Smooth muscle cell (in vitro differentiated cells): ENCODE measurements at regions not wholly inside any gene's neighbourhood (a gene's known extent, or its start where the extent isn't known, plus 50 kb on each side); places are given as distances from the start of the nearest gene placed in this dataset.

Experiments used
- DNase-seq: peaks from one replicate; lab custom pipeline; 2025; ENCODE audit not compliant: unreplicated experiment; lab: John Stamatoyannopoulos, UW
- H2AFZ ChIP-seq: fragments of 200-600 bp; sonication (generic); 2 replicates; pipeline ENCODE4 v1.6.0; 2016; ENCODE audit warnings: antibody characterized with exemption, low read depth, mild to moderate bottlenecking
- H3F3A ChIP-seq: fragments of 200-600 bp; sonication (generic); 2 replicates; pipeline ENCODE4 v1.6.0; 2017; ENCODE audit warnings: antibody characterized with exemption, low read depth
- H3K27ac ChIP-seq: fragments of 200-600 bp; sonication (generic); 2 replicates; pipeline ENCODE4 v1.5.1; 2016; ENCODE audit warnings: low read depth, mild to moderate bottlenecking
- H3K27me3 ChIP-seq: fragments of 200-600 bp; sonication (generic); 2 replicates; pipeline ENCODE4 v1.6.1; 2016; ENCODE audit warnings: low read depth, mild to moderate bottlenecking
- H3K36me3 ChIP-seq: fragments of 200-600 bp; sonication (generic); 2 replicates; pipeline ENCODE4 v1.5.1; 2016; ENCODE audit warnings: low read depth
- H3K4me1 ChIP-seq: fragments of 200-600 bp; sonication (generic); 2 replicates; pipeline ENCODE4 v1.5.1; 2016; ENCODE audit warnings: low read depth
- H3K4me2 ChIP-seq: fragments of 200-600 bp; sonication (generic); 2 replicates; pipeline ENCODE4 v1.6.0; 2016; ENCODE audit warnings: mild to moderate bottlenecking
- H3K4me3 ChIP-seq: fragments of 200-600 bp; sonication (generic); 2 replicates; pipeline ENCODE4 v1.5.1; 2016; ENCODE audit warnings: mild to moderate bottlenecking
- H3K79me2 ChIP-seq: fragments of 200-600 bp; sonication (generic); 2 replicates; pipeline ENCODE4 v1.6.0; 2016; ENCODE audit warnings: low read depth, mild to moderate bottlenecking
- H3K9ac ChIP-seq: fragments of 200-600 bp; sonication (generic); 2 replicates; pipeline ENCODE4 v1.6.0; 2016; ENCODE audit warnings: low read depth
- H3K9me3 ChIP-seq: fragments of 200-600 bp; sonication (generic); replicated peaks from 2 replicates; pipeline ENCODE4 v1.5.1; 2016; ENCODE audit warnings: low read depth
- H4K20me1 ChIP-seq: fragments of 200-600 bp; sonication (generic); 2 replicates; pipeline ENCODE4 v1.6.0; 2016; ENCODE audit warnings: low read depth
- CTCF ChIP-seq: fragments of 200-600 bp; sonication (generic); IDR thresholded peaks from 2 replicates; pipeline ENCODE4 v1.5.1; 2017; ENCODE audit warnings: borderline replicate concordance, mild to moderate bottlenecking, antibody characterized with exemption; ENCODE audit not compliant: insufficient read depth, poor library complexity, severe bottlenecking
- WGBS: methylation state at CpG from one replicate; pipeline ENCODE4 v1.1.7; 2016; ENCODE audit warnings: low lambda C conversion rate; 5-methylcytosine and 5-hydroxymethylcytosine counted together

- Histone ChIP-seq H2AFZ (no peak overlapping the region), H4K20me1 (no peaks in the 10 kb centered on the region), H3K27me3 (no peaks in the 10 kb centered on the region), H3K9ac (peak overlapping the region; percentile 33), H3K79me2 (no peaks in the 10 kb centered on the region), H3K27ac (peak overlapping the region; percentile 84), H3F3A (no peaks in the 10 kb centered on the region), H3K9me3 (no peaks in the 10 kb centered on the region), H3K36me3 (no peaks in the 10 kb centered on the region), H3K4me3 (no peak overlapping the region), H3K4me1 (peaks cover 27% of the 10 kb centered on the region), H3K4me2 (peak overlapping the region; percentile 63)
- DNase-seq: no peak
- WGBS: 36% methylated on average over 4 of the region's 4 CpGs
- TF ChIP-seq CTCF: no peak
These were observed 185.2 kb downstream of the ZFP36L2 start for GRCh38 chr2:43041173-43041591.

- no peak for DNase-seq
- Histone ChIP-seq H3K27ac (peak overlapping the region; percentile 84), H3F3A (no peaks in the 10 kb centered on the region), H3K36me3 (no peaks in the 10 kb centered on the region), H3K27me3 (no peaks in the 10 kb centered on the region), H3K79me2 (no peaks in the 10 kb centered on the region), H4K20me1 (no peaks in the 10 kb centered on the region), H3K4me3 (no peak overlapping the region), H3K9ac (no peak overlapping the region), H3K4me2 (peak overlapping the region; percentile 26), H3K4me1 (peaks cover 25% of the 10 kb centered on the region), H3K9me3 (no peaks in the 10 kb centered on the region), H2AFZ (no peak overlapping the region)
- TF ChIP-seq CTCF: no peak
- WGBS: 66% methylated on average over 10 of the region's 10 CpGs
These were observed 186.1 kb downstream of the ZFP36L2 start for GRCh38 chr2:43040084-43040854.

GRCh38 chr2:43039376-43040080 lies 186.9 kb downstream of the ZFP36L2 start:
- peaks cover 25% of the 10 kb centered on the region for H3K4me1 ChIP-seq
- H3K4me2 ChIP-seq: peak overlapping the region; percentile 38
- no peaks in the 10 kb centered on the region for H3F3A ChIP-seq
- H3K79me2 ChIP-seq: no peaks in the 10 kb centered on the region
- no peaks in the 10 kb centered on the region for H3K36me3 ChIP-seq
- 61% methylated on average over 21 of the region's 21 CpGs for WGBS
- TF ChIP-seq CTCF: no peak
- H3K4me3 ChIP-seq: no peak overlapping the region
- no peak overlapping the region for H3K9ac ChIP-seq
- no peaks in the 10 kb centered on the region for H3K9me3 ChIP-seq
- H3K27ac ChIP-seq: no peak overlapping the region
- no peaks in the 10 kb centered on the region for H4K20me1 ChIP-seq
- H3K27me3 ChIP-seq: no peaks in the 10 kb centered on the region
- H2AFZ ChIP-seq: no peak overlapping the region
- DNase-seq: no peak

DNA sequence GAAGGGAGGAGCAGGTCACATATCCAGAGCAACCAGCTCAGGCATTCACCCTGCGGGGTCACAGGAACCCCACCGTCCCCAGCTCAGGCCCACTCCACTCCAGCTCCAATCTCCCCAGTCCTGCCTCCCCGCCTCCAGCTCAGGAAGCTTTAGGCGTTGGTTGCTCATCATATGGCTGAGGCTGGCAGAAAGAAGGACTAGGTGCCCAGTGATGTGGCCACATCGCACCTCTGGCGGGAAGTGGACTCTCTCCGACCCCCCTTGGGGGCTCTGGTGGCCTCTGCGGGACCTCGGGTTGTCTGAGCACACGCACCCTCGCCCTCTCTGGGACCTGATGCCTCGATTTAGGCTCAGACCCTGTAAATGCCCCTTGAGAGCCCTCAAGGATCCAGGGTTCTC lies 187.7 kb downstream of the ZFP36L2 start:
- no peaks in the 10 kb centered on the region for H4K20me1 ChIP-seq
- peak overlapping the region; percentile 56 for H3K27ac ChIP-seq
- no peak for DNase-seq
- peaks cover 25% of the 10 kb centered on the region for H3K4me1 ChIP-seq
- H3K9me3 ChIP-seq: no peaks in the 10 kb centered on the region
- H2AFZ ChIP-seq: no peak overlapping the region
- TF ChIP-seq CTCF: no peak
- H3K36me3 ChIP-seq: no peaks in the 10 kb centered on the region
- no peaks in the 10 kb centered on the region for H3F3A ChIP-seq
- no peaks in the 10 kb centered on the region for H3K79me2 ChIP-seq
- no peak overlapping the region for H3K4me3 ChIP-seq
- no peak overlapping the region for H3K9ac ChIP-seq
- peak overlapping the region; percentile 22 for H3K4me2 ChIP-seq
- 75% methylated on average over 12 of the region's 12 CpGs for WGBS
- no peaks in the 10 kb centered on the region for H3K27me3 ChIP-seq
